CD1c-positive myeloid dendritic cell (primary cell): ENCODE measurements at regions not wholly inside any gene's neighbourhood (a gene's known extent, or its start where the extent isn't known, plus 50 kb on each side); places are given as distances from the start of the nearest gene placed in this dataset.
A peak's percentile ranks its signal among the peaks of the same experiment; 100 is the strongest.
"Not testable (repeated sequence)": the region's sequence is repeated elsewhere in the genome, so short reads cannot be mapped to it uniquely, and the experiment has no call there.

ENCODE experiments used
- DNase-seq: peaks from one replicate; pipeline ENCODE4 v3.0.0-alpha.2; 2016; ENCODE audit errors: extremely low spot score

DNA sequence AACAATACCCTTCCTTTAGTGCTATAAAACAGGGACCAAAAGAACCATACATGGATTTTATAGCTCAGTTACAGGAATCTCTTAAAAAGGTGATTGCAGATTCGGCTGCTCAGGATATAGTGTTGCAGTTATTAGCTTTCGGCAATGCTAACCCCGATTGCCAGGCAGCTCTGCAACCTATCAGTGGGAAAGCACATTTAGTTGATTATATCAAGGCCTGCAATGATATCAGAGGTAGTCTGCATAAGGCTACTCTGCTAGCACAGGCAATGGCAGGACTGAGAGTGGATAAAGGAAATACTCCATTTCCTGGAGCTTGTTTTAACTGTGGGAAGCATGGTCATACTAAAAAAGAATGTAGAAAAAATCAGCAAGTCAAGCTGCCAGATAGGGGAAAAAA lies 327.7 kb downstream of the REEP3 start:
- not testable (repeated sequence) for DNase-seq

DNA sequence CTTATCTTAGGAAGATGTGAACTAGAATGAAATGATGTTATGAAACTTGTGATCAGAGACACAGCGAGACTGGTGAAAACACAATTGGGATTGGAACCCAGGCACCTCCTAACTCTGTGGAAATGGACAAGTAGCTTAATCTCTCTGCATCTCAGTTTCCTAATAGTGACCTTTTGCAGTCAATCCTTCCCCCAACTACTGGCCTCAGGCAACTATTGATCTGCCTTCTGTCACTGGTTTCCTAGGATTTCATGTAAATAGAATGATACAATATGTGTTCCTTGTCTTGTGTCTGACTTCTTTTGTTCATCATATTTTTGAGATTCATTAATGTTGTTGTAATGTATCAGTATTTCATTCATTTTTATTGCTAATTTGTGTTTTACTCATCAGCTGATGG lies 341.7 kb downstream of the REEP3 start:
- DNase-seq: no peak

DNA sequence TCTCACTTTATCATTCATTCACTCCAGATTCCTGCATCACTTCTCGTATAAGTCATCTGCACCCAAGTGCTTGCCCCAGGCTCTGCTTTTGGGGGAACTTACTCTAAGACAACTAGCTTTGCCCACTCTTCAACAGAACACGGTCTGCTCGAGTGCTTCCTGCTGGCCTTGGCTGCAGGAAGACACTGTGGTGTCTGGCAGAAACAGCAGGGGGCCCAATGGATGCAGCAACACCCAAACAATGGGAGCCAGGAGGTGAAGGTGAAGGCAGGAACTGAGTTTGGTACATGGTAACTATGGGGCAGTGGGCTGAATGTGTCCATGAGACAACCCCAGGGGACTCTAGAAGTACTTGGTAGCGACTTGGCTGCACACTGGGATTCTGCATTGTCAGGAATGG lies 344.0 kb downstream of the REEP3 start:
- DNase-seq: no peak

DNA sequence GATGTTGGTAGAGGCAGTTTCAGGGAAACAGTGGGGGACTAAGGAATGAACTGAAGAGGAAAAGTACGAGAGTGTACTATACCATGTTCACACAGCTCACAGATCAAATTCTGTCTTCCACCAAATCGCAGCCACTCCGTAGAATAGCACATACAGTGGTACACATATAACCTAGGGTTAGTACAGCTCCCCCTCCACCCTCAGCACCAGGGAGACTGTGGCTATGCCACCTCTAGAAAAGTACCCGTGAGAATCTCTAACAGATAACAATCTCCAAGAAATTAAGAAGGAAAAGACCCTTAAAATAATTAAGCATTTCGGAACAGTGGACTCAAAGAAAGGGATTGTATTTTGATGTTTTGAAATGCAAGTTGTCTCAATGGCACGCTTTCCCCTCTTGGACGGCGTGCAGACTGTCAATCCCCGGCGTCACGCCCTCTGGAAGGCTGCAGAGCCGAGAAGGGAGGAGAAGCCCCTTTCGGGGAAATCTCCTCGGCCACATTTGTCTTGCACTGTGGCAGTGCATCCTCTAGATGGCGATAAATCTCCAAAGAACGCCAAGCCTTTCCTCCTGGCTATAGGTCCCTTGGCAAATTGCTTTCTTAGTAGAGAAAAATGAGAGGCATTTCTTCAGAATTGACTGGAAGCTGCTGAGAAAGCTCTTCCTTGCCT lies 345.0 kb downstream of the REEP3 start:
- peak; percentile 54 for DNase-seq

DNA sequence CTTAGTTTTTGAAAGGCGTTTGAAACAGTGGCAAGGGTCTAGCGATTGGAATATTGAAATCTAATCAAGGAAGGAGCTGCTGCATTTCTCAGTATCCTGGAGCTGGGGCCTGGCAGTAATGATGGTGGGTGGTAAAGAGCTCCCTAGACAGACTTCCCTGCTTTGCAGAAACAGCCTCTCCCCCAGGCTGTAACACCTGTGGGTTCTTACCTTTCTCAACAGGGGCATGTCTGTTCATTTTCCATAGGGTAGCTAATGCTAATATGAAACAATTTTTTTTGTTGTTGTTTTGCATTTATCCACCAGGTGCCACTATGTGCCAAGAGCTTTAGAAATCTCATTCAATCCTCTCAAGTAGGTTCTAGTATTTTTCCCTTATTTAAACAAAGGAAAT lies 345.5 kb downstream of the REEP3 start:
- DNase-seq: peak; percentile 4

DNA sequence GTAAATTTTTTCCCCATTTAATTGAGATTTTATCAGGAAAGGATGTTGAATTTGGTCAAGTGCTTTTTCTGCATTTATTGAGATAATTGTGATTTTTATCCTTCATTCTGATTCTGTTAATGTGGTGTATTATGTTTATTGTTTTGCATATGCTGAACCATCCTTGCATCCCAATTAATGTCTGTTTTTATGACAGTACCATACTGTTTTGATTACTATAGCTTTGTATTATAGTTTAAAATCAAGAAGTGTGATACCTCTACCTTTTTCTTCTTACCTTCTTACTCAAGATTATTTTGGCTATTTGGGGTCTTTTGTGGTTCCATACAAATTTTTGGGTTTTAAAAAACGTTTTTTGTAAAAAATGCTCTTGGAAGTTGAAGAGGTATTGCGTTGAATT lies 357.2 kb downstream of the REEP3 start:
- DNase-seq: no peak

DNA sequence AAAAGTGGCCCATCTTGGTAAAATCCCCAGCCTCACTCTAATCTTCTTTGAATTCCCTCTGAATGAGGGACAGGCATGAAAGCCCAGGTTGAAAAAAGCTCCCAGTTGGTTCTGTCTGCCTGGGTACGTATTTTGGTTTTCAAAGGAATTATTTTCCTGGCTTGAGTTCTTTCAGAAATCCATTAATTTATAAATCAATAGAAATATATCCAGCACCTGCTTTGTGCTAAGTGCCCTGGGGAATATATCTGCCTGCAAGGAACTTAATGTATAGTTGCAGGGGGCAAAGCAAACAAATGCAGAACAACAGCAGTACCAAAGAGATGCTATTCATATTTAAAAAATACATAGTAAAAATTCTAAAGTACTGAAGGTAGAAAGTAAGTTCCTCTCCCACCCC lies 362.7 kb downstream of the REEP3 start:
- no peak for DNase-seq

DNA sequence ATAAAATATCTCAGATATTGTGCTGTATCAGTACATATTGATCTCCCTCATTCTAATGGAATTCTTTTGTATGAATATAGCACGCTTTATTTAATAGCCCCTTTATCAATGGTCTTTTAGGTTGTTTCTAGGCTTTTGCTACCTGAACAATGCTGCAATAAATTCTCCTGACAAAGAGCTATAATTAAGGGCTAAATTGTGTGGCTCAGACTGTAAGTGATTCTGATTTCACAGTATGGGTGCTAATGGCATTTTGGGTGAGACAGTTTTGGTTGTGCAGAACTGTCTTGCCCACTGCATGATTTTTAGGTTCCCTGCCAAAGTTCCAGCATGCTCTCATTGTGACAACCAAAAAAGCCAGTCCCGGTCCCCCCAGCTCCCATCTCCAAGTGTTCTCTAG lies 363.2 kb downstream of the REEP3 start:
- no peak for DNase-seq

DNA sequence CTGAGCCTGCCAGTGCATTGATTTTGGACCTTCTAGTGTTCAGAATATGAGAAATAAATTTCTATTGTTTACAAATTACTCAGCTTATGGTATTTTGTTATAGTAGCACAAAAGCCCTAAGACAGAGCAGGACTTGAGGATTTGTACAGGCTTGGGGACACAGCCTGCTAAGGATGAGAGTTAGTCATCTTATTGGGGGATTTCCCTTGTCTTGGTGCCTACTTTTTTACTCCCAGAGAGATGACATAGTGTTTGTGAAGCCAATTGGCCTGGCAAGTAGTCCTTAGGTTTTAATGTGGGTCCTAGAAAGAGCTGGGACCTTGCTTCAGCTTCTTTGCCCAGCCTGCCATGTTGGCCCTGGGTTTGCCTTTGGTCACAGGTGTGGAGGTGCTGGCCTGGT lies 364.0 kb downstream of the REEP3 start:
- DNase-seq: no peak

DNA sequence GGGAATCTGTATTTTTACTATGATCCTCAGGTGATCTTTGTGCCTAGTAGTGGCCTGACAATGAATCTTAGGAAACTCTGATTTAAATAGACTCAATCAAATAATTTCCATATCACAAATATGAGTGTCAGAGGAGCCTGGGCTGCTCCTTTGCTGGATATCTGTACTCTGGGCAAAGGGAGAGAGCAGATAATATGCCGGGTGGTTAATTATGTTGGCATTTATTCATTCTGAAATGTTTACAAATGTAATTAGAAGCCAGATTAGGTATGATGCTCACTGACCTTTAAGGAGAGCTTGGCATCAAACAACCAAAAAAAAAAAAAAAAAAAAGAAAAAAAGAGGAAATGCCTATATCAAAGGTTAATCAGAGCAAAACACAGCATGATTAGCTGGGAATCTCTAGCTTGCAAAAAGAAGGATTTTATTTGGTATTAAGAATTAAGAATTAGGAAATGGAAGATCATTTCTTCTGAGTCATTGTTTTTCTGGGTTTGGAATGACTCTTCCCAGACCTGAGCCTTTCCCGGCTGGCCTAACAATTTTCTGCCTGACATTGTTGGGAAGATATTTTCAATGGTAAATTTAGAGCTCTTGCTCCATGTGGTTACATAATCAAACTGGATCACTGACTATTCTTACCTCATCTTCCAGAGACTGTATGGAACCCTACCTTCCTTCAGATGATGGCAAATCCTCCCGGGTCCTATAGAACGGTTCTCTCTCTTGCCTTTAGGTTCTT lies 365.3 kb downstream of the REEP3 start:
- no peak for DNase-seq

DNA sequence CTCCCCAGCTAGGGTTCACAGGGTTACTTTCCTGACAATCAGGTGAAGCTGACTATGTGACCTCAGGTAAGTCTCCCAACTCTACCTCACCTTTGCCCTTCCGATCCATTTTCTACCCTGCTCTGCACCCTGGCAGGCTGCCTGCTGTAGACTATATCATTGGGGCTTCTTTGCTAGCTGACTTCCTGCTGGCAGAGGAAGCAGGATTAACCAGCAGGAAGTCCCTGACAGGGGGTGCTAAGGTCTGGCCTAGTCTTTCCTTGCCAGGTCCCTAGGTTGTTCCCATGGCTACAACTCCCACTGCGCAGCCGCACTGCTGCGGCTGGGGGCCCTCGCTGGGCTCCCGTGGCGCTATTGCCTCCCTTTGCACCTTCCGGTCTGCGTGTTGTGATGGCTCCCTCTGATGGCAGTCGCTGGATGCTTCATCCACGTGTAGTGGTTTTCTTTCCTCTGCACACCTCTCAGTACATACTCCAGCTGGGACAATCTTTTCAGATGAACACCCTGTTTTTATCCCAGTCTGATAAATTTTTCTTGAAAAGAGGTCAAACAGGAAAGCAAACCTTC lies 365.9 kb downstream of the REEP3 start:
- DNase-seq: no peak

DNA sequence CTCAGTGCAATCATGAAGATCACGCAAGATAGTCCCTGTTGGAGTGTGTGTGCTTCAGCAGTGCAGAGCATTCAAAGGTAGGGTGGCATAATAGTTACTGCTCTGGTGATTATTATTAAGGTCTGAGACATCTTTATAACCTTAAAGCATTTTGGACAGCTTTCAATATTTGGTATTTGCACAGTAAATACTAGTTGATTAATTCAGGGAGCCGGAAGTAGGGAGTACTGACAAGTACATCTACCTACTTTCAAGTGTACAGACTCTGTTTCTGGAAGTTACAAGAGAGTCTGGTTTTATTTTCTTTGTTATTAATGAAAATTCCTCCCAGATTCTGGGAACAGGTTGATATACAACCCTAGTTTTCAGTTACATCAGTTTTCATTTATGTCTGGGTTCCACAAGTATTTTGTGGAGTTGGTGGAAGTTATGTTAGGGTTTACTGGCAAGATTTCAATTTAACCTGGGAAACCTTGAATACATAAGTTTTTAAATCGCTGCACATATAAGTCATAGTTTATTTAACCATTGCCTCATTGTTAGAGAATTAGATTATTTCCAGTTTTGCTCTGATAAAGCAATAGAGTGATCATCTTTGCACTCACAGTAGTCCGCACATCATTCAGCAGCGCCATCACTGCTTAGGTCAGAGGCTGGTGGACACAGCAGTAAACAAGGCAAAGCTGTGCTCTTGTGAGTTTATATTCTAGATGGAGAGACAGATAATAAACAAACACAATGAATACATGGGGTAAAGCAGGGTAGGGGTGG lies 366.6 kb downstream of the REEP3 start:
- no peak for DNase-seq

DNA sequence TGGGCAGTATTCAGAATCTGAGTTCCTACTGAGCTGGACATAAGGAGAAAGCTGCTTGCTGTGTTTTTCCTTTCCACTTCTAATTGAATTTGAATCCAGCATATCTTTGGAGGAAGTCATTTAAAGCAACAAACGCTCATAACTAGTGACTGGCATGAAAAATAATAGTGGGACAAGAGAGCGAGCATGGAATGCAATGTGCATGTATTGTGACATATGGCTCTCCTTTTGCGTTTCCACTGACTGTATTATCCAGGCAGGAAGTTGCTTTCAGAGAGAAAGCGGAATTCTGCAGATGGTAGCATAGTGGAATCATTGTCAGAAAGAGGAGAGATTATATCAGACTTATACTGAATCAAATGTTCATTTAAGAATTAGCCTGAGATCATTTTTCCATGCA lies 368.6 kb downstream of the REEP3 start:
- no peak for DNase-seq

DNA sequence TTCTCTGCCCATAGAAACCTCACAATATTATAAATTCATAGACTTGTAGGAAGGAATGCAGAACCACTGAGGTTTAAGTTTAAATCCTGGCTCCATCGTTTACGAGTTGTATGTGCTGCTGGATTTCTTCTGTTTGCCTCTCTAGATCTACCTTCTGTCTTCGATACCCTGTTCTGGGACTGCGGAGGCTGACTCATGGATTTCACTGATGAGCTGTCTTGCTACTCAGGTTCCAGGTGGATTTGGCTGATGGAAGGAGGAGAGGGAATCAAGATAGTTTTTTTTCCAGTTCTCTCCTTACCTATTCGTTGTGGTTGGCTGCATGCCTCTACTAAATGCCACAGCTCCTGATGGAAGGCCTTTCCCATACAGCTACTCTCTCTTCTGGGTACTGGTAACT lies 375.8 kb downstream of the REEP3 start:
- DNase-seq: no peak

DNA sequence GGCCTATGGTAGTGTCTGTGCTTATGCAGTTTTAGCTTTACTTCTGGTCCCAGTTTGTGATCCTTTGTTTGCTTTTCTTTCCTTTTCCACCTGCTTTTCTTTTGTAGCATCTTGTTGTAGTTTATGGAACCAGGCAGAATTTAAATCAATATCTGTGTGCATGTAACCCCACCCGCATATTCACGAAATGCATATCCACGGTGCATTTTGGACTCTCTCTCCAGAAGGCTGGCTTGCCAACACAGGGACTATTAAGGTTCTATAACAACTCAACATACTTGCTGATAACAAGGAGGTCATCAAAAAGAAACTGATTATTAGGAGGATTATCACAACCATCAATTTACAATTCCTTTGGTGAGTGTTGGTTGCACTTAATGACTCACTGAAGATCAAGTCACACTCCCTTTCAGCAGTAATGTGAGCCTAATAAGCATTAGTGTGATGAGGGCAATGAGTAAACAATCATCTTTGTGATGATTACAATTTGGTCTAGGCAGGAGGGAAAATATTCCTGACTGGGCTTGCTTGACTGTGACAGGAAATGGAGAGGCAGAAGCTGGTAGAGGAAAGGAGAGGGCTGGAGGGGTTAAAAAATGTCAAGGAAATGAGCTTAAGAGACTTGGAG lies 378.6 kb downstream of the REEP3 start:
- no peak for DNase-seq

DNA sequence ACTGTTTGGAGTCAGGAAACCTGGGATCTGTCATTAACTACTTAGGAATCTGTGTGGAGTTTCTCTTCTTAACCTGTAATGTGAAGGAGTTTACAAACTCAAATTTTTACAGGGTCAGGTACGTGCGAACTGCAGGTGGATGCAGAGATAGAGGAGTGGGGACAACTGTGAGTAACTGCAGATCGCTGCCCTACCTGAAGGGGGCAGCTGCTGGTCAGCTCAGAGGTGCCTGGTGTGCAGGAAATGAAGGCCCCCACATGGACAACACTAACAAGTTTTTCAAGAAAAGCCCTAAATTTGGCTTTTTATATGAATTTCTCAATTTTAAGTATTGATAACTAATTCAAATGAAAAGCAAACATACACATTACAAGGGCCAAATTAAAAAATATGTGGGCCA lies 380.0 kb downstream of the REEP3 start:
- DNase-seq: no peak

DNA sequence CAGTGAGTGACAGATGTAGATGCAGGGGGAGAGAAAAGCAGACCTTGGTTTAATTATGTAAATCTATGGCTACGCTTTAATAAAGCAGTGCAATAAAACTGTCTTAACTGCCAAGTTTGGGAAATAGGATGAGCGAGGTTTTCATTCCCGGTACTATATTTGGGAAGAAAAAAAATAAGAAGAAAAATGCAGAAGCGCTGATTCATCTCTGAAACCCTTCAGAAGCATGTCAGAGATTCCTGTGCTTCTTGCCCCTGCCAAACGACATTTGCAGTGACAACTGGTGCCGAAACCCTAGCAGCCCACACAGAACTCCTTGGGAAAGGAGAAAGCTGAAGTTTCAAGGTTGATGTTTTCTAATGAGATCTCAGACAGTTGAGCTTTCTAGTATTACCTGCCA lies 380.7 kb downstream of the REEP3 start:
- DNase-seq: no peak

DNA sequence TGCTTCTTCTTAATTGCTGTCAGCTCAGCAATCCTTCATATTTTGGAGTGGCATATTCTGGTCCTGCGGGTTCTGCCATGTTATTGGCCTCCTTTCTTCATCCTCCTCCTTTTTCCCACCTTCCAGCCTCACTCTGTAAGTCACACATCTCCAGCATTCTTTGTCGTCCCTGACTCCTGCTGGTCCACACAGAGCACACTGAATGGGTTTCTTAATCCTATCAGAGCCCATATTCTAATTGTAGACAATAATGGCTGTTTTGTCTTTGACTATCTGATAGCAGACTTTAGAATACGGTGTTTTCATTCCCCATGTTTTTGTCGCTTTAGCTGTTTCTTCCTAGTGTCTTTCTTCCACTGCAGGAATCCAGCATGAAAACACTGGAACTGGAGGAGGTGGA lies 389.6 kb downstream of the REEP3 start:
- no peak for DNase-seq

DNA sequence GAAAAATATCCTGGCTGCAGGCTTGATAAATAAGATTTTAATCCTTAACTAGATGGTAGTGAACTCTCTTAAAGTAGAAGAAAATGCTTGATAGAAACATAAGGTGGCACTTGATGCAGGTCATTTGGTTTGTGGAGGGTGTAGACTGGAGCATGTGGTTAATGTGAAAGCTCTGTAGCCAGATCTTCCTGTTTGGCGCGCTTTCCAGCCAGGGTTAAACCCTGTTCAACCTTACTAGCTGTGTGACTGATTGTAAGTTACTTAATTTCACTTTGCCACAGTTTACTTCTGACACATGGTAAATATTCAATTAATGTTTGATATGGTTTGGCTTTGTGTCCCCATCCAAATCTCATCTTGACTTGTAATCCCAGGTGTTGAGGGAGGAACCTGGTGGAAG lies 394.0 kb downstream of the REEP3 start:
- DNase-seq: no peak

DNA sequence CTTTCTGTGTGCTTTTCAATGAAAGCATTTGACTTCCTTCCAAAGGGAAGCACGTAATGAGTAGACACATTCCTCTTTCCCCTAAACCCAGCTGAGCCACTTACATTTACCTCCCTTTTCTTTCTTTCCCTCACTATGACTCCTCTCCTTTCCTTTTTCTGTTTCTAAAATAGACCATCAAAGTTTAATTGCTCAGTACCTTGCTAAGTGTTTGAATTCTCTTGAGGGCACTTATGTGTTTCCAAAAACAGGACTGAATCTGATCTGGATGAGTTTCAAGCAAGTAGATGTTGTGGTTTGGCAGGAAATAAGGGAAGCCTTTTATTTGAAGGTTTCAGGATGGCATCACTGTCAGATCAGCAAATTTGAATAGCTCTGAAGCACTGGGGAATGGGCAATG lies 396.2 kb downstream of the REEP3 start:
- DNase-seq: no peak

DNA sequence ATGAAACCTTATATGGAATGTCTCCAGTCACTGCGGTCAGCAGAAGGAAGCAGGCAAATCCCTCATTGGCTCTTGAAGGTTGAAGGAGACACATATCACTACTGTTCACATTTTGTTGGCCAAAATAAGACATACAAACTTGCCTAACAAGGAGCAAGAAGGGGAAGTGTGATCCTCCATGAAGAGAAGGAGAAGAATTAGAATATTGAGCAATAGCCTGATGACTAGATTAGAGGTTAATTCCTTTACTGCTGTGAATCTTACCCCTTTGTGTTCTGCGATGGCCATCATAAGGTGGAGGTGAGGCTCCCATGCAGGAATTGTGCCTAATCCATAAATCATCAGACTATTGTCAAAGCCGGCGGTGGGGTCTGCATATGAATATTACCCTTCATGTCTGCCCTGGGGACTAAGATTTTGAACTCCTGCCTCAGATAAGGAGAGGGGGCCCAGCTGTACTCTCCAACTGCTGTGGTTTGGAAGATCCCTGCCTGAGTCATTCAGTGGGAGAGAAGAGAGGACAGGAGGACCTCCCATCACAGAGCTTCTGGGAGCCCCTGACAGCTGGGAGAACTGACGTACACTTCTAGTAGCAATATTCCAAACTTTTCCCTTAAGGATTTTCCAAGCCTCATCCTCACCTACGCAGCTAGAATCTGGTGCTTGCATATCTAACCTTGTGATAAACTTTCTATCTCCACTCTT lies 398.5 kb downstream of the REEP3 start:
- peak; percentile 26 for DNase-seq

DNA sequence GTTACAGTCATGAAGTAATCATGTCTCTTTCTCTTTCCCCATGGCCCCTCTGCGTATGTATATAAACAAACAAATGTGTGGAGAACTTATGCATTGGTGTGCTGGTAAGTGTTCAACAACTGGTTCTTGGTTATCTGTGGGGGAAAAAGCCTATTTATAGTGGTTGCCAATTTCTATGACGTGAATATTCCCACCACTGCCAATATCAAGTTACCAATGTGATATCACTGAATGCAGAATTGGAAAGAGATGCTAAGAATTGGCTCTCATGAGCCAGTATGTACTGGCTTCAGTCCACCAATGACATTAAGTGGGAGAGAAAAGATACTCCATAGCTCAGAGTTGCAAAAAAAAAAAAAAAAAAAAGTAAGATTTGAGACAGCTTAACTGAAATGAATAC lies 399.7 kb downstream of the REEP3 start:
- DNase-seq: no peak
